ENCODE measurements at regions not wholly inside any gene's neighbourhood (a gene's known extent, or its start where the extent isn't known, plus 50 kb on each side); places are given as distances from the start of the nearest gene placed in this dataset.

- DNase-seq (ENCODE audit: low read depth), result no peak
- no peak for TF ChIP-seq CTCF (IDR thresholded peaks at IDR 0.05; ENCODE audit: insufficient read depth, low read depth, low read length, missing control alignments)
- H3K4me3 ChIP-seq (ENCODE audit: low read length), result no peak overlapping the region
Observed at GRCh38 chr22:49305966-49306631, 521.6 kb downstream of the BRD1 start.

GRCh38 chr22:49305214-49305965 is 522.3 kb downstream of the BRD1 start:
- no peak for DNase-seq (ENCODE audit: low read depth)
- TF ChIP-seq CTCF (IDR thresholded peaks at IDR 0.05; ENCODE audit: insufficient read depth, low read depth, low read length, missing control alignments), result no peak
- H3K4me3 ChIP-seq (ENCODE audit: low read length), result no peak overlapping the region

- no peak for DNase-seq (ENCODE audit: low read depth)
- H3K4me3 ChIP-seq (ENCODE audit: low read length), result no peak overlapping the region
- TF ChIP-seq CTCF (IDR thresholded peaks at IDR 0.05; ENCODE audit: insufficient read depth, low read depth, low read length, missing control alignments), result no peak
Observed at GRCh38 chr22:49303781-49304461, 523.8 kb downstream of the BRD1 start.

GRCh38 chr22:49303061-49303735 is 524.5 kb downstream of the BRD1 start:
- no peak overlapping the region for H3K4me3 ChIP-seq (ENCODE audit: low read length)
- TF ChIP-seq CTCF (IDR thresholded peaks at IDR 0.05; ENCODE audit: insufficient read depth, low read depth, low read length, missing control alignments), result no peak
- no peak for DNase-seq (ENCODE audit: low read depth)

GRCh38 chr22:49302530-49302929 is 525.1 kb downstream of the BRD1 start:
- no peak for DNase-seq (ENCODE audit: low read depth)
- TF ChIP-seq CTCF (IDR thresholded peaks at IDR 0.05; ENCODE audit: insufficient read depth, low read depth, low read length, missing control alignments), result no peak
- no peak overlapping the region for H3K4me3 ChIP-seq (ENCODE audit: low read length)

GRCh38 chr22:49302150-49302460 is 525.6 kb downstream of the BRD1 start:
- no peak for DNase-seq (ENCODE audit: low read depth)
- no peak overlapping the region for H3K4me3 ChIP-seq (ENCODE audit: low read length)
- no peak for TF ChIP-seq CTCF (IDR thresholded peaks at IDR 0.05; ENCODE audit: insufficient read depth, low read depth, low read length, missing control alignments)

Measured in epithelial cell of esophagus (primary cell).